ENCODE measurements at regions not wholly inside any gene's neighbourhood (a gene's known extent, or its start where the extent isn't known, plus 50 kb on each side); places are given as distances from the start of the nearest gene placed in this dataset.

GRCh38 chr13:50119591-50119990 lies 104.3 kb downstream of the KCNRG start (continued):
- TF ChIP-seq ZNF280C (tag by site-specific recombination; IDR thresholded peaks at IDR 0.05): no peak
- TF ChIP-seq ZNF549 (tag by site-specific recombination; IDR thresholded peaks at IDR 0.05): no peak
- TF ChIP-seq ZNF776 (tag by site-specific recombination; IDR thresholded peaks at IDR 0.05; ENCODE audit: borderline replicate concordance): no peak
- TF ChIP-seq ZBTB49 (tag by site-specific recombination; IDR thresholded peaks at IDR 0.05; ENCODE audit: low read depth): no peak
- TF ChIP-seq ZNF747 (tag by site-specific recombination; IDR thresholded peaks at IDR 0.05): no peak
- TF ChIP-seq ZNF335 (tag by site-specific recombination; conservative IDR thresholded peaks at IDR 0.05): no peak
- no peak for TF ChIP-seq ZNF132 (tag by site-specific recombination; IDR thresholded peaks at IDR 0.05; ENCODE audit: borderline replicate concordance)
- TF ChIP-seq ZNF175 (tag by site-specific recombination; IDR thresholded peaks at IDR 0.05): no peak
- TF ChIP-seq SALL2 (tag by site-specific recombination; IDR thresholded peaks at IDR 0.05; ENCODE audit: borderline replicate concordance): no peak
- no peak for TF ChIP-seq ZFP69B (tag by site-specific recombination; IDR thresholded peaks at IDR 0.05)
- TF ChIP-seq ZNF366 (tag by site-specific recombination; conservative IDR thresholded peaks at IDR 0.05): no peak; the same call in 1 of the 2 replicates
- TF ChIP-seq ZBTB21 (tag by site-specific recombination; IDR thresholded peaks at IDR 0.05): peak; percentile 53; the same call in 1 of the 2 replicates
- no peak for TF ChIP-seq ZNF626 (tag by site-specific recombination; IDR thresholded peaks at IDR 0.05)
- TF ChIP-seq KLF10 (tag by site-specific recombination; IDR thresholded peaks at IDR 0.05): 0 out of 2 replicates have a peak, but pooled peaks have one; percentile 46
- TF ChIP-seq ZNF660 (tag by site-specific recombination; IDR thresholded peaks at IDR 0.05): no peak
- no peak for TF ChIP-seq ZNF501 (tag by site-specific recombination; IDR thresholded peaks at IDR 0.05)
- TF ChIP-seq ZFP41 (tag by site-specific recombination; IDR thresholded peaks at IDR 0.05; ENCODE audit: borderline replicate concordance): no peak
- TF ChIP-seq KLF8 (tag by site-specific recombination; IDR thresholded peaks at IDR 0.05): no peak
- no peak for TF ChIP-seq ZNF157 (tag by site-specific recombination; IDR thresholded peaks at IDR 0.05)
- TF ChIP-seq ZNF600 (tag by site-specific recombination; IDR thresholded peaks at IDR 0.05): peak; percentile 68
- no peak for TF ChIP-seq ZNF292 (tag by site-specific recombination; IDR thresholded peaks at IDR 0.05; ENCODE audit: borderline replicate concordance, low read depth)
- TF ChIP-seq KLF17 (tag by site-specific recombination; IDR thresholded peaks at IDR 0.05): no peak
- no peak for TF ChIP-seq EGR2 (tag by site-specific recombination; IDR thresholded peaks at IDR 0.05; ENCODE audit: low read depth)
- peak; percentile 87 for TF ChIP-seq FEZF1 (tag by site-specific recombination; IDR thresholded peaks at IDR 0.05)
- TF ChIP-seq ZNF629 (tag by site-specific recombination; IDR thresholded peaks at IDR 0.05): peak; percentile 95
- TF ChIP-seq ZSCAN16 (tag by site-specific recombination; IDR thresholded peaks at IDR 0.05): no peak
- TF ChIP-seq ZIC2 (tag by site-specific recombination; IDR thresholded peaks at IDR 0.05): no peak
- TF ChIP-seq ZNF677 (tag by site-specific recombination; IDR thresholded peaks at IDR 0.05): no peak
- TF ChIP-seq ZNF398 (tag by site-specific recombination; IDR thresholded peaks at IDR 0.05): no peak
- TF ChIP-seq ZNF585B (tag by site-specific recombination; IDR thresholded peaks at IDR 0.05): no peak
- peak; percentile 73; the same call in 1 of the 2 replicates for TF ChIP-seq ZXDB (tag by site-specific recombination; IDR thresholded peaks at IDR 0.05)
- TF ChIP-seq ZNF548 (tag by site-specific recombination; IDR thresholded peaks at IDR 0.05): no peak
- TF ChIP-seq ZNF488 (tag by site-specific recombination; IDR thresholded peaks at IDR 0.05): no peak
- TF ChIP-seq RBAK (tag by site-specific recombination; IDR thresholded peaks at IDR 0.05): no peak

Data from HEK293 (cell line).